Fibroblast of lung (primary cell): ENCODE measurements at regions not wholly inside any gene's neighbourhood (a gene's known extent, or its start where the extent isn't known, plus 50 kb on each side); places are given as distances from the start of the nearest gene placed in this dataset.

Experiments
- EZH2 ChIP-seq: IDR thresholded peaks from 2 replicates; pipeline ENCODE4 v1.5.1; 2012; ENCODE audit warnings: low read length, control low read depth, mild to moderate bottlenecking; ENCODE audit errors: missing control alignments
- TF ChIP-seq, protein P1 (sequence below), 2 donors: IDR thresholded peaks in 1 of 2; conservative IDR thresholded peaks in 1 of 2; 1 replicate in 1 of 2; 2 replicates in 1 of 2; pipeline ENCODE4 v1.5.1; 2011 to 2012; ENCODE audit warnings: low read length in 2 of 2, control low read depth in 1 of 2, inconsistent platforms in 1 of 2, low read depth in 1 of 2, mild to moderate bottlenecking in 1 of 2

DNA sequence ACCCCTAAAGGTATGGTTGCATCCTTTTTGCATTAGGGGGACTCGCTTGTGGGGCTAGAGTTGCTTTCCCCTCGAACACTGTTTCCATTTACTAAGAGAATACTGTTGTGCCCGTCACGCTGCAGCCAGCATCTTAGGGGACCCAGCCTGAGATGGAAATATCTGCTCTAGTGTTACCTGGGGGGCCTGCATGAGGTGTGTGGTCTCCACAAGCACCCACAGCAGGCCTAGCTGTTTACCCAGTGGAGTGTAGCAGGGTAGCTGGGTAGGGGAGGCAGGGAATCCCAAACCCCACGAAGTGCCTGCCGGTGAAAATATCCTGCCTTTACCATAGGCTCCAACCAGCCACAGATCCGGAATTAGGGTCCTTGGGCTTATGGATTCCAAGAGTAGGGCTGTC, 303.6 kb downstream of the PTPRU start:
- TF ChIP-seq, protein P1, sequence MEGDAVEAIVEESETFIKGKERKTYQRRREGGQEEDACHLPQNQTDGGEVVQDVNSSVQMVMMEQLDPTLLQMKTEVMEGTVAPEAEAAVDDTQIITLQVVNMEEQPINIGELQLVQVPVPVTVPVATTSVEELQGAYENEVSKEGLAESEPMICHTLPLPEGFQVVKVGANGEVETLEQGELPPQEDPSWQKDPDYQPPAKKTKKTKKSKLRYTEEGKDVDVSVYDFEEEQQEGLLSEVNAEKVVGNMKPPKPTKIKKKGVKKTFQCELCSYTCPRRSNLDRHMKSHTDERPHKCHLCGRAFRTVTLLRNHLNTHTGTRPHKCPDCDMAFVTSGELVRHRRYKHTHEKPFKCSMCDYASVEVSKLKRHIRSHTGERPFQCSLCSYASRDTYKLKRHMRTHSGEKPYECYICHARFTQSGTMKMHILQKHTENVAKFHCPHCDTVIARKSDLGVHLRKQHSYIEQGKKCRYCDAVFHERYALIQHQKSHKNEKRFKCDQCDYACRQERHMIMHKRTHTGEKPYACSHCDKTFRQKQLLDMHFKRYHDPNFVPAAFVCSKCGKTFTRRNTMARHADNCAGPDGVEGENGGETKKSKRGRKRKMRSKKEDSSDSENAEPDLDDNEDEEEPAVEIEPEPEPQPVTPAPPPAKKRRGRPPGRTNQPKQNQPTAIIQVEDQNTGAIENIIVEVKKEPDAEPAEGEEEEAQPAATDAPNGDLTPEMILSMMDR (conservative IDR thresholded peaks at IDR 0.05 in 1 of 2, IDR thresholded peaks at IDR 0.05 in 1 of 2; ENCODE audit: low read depth in 1 of 2, low read length in 2 of 2), result no peak
- TF ChIP-seq EZH2, result no peak
